Progenitor cell of endocrine pancreas (in vitro differentiated cells): ENCODE measurements at regions not wholly inside any gene's neighbourhood (a gene's known extent, or its start where the extent isn't known, plus 50 kb on each side); places are given as distances from the start of the nearest gene placed in this dataset.

Experiments used
- DNase-seq: peaks from one replicate; pipeline ENCODE4 v3.0.0; 2021; ENCODE audit warnings: low spot score; ENCODE audit not compliant: unreplicated experiment
- H3K27ac Mint-ChIP-seq: 2 replicates; pipeline ENCODE4 v1.8.0; 2021; ENCODE audit warnings: mild to moderate bottlenecking, moderate library complexity, mixed read lengths
- H3K27me3 Mint-ChIP-seq: 2 replicates; pipeline ENCODE4 v1.8.0; 2021; ENCODE audit warnings: mixed read lengths
- H3K36me3 Mint-ChIP-seq: 2 replicates; pipeline ENCODE4 v1.8.0; 2022; ENCODE audit warnings: mixed read lengths; ENCODE audit not compliant: insufficient read depth
- H3K4me1 Mint-ChIP-seq: 2 replicates; pipeline ENCODE4 v1.8.0; 2021; ENCODE audit warnings: low read depth, mixed read lengths
- H3K4me3 Mint-ChIP-seq: 2 replicates; pipeline ENCODE4 v1.8.0; 2021; ENCODE audit warnings: low read depth, mild to moderate bottlenecking, moderate library complexity, mixed read lengths
- H3K9me3 Mint-ChIP-seq: 2 replicates; pipeline ENCODE4 v1.8.0; 2021; ENCODE audit warnings: low read depth, mixed read lengths
- CTCF ChIP-seq: fragments of 200-600 bp; sonication (generic); IDR thresholded peaks from one replicate; pipeline ENCODE4 v1.5.0; 2021; ENCODE audit warnings: antibody characterized with exemption, mild to moderate bottlenecking; ENCODE audit not compliant: unreplicated experiment

GRCh38 chr4:15262396-15262795 is 165.4 kb upstream of the C1QTNF7 start:
- DNase-seq = no peak
- Mint-ChIP-seq H3K36me3 (no peaks in the 10 kb centered on the region), H3K27me3 (no peaks in the 10 kb centered on the region), H3K27ac (no peak overlapping the region), H3K4me3 (no peak overlapping the region), H3K9me3 (peaks cover 20% of the 10 kb centered on the region), H3K4me1 (no peaks in the 10 kb centered on the region)
- no peak for TF ChIP-seq CTCF

- DNase-seq = no peak
- TF ChIP-seq CTCF = no peak
- H3K4me1 Mint-ChIP-seq = no peaks in the 10 kb centered on the region
- no peak overlapping the region for H3K4me3 Mint-ChIP-seq
- H3K36me3 Mint-ChIP-seq = peaks cover 3% of the 10 kb centered on the region
- peaks cover 62% of the 10 kb centered on the region for H3K9me3 Mint-ChIP-seq
- no peak overlapping the region for H3K27ac Mint-ChIP-seq
- no peaks in the 10 kb centered on the region for H3K27me3 Mint-ChIP-seq
Observed at GRCh38 chr4:15270201-15270600, 157.6 kb upstream of the C1QTNF7 start.

- Mint-ChIP-seq H3K27ac (no peak overlapping the region), H3K27me3 (no peaks in the 10 kb centered on the region)
Observed at GRCh38 chr4:15286041-15286440, 141.8 kb upstream of the C1QTNF7 start.

DNA sequence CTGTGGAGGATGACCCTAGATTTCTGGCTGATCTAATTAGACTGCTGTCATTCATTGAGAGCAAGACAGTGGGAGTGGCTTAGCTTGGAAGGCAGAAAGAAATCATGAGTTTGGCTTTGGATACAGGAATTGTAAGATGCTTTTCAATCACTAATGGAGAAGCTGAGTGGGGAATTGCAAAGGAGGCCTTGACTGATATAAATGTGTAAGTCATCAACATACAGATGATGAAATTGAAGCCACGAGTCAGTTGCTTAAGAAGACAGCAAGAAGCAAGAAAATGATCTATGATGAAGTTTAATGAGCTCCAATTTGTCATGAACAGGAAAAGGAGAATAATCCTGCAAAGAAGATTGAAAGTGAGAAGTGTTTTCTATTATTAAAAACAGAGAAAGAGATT is 136.7 kb upstream of the C1QTNF7 start:
- H3K4me3 Mint-ChIP-seq = no peak overlapping the region
- no peak overlapping the region for H3K27ac Mint-ChIP-seq
- no peak for DNase-seq
- H3K9me3 Mint-ChIP-seq = no peaks in the 10 kb centered on the region
- no peak for TF ChIP-seq CTCF
- H3K4me1 Mint-ChIP-seq = no peaks in the 10 kb centered on the region
- no peaks in the 10 kb centered on the region for H3K36me3 Mint-ChIP-seq
- H3K27me3 Mint-ChIP-seq = no peaks in the 10 kb centered on the region

More at GRCh38 chr4:15286041-15286440, 141.8 kb upstream of the C1QTNF7 start:
- Mint-ChIP-seq H3K36me3 (no peaks in the 10 kb centered on the region), H3K4me3 (no peak overlapping the region), H3K9me3 (no peaks in the 10 kb centered on the region), H3K4me1 (no peaks in the 10 kb centered on the region)
- DNase-seq = no peak
- no peak for TF ChIP-seq CTCF

GRCh38 chr4:15293711-15294110 is 134.1 kb upstream of the C1QTNF7 start:
- Mint-ChIP-seq H3K4me3 (no peak overlapping the region), H3K9me3 (no peaks in the 10 kb centered on the region), H3K4me1 (no peaks in the 10 kb centered on the region), H3K27me3 (no peaks in the 10 kb centered on the region), H3K36me3 (no peaks in the 10 kb centered on the region), H3K27ac (no peak overlapping the region)
- no peak for DNase-seq
- TF ChIP-seq CTCF = no peak
